ENCODE measurements at regions not wholly inside any gene's neighbourhood (a gene's known extent, or its start where the extent isn't known, plus 50 kb on each side); places are given as distances from the start of the nearest gene placed in this dataset.
"Not testable (repeated sequence)": the region's sequence is repeated elsewhere in the genome, so short reads cannot be mapped to it uniquely, and the experiment has no call there.

GRCh38 chr4:135921081-135921480 is 1611.2 kb downstream of the PCDH18 start:
- no peak for DNase-seq (ENCODE audit: low spot score)

- no peak for DNase-seq (ENCODE audit: low spot score)
Observed at GRCh38 chr4:135917011-135917410, 1615.3 kb downstream of the PCDH18 start.

DNA sequence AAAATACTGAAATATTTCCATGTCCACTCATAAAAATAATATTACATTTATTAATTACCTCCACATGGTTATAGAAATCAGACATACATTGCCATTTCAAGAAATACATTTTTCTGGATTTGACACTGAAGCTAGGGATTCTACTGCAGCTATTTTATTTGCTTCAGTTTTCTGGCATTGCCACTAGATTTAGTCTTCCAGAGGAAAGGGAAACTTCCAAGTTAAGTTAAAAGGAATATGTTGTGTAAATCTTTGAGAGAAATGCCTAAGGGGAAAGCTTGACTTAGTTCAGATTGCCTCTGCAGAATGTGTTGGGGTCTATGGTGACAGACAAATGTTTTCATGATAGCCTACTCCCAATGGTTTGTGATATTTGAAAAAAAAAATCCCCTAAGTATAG is 1631.3 kb downstream of the PCDH18 start:
- no peak for DNase-seq (ENCODE audit: low spot score)

DNA sequence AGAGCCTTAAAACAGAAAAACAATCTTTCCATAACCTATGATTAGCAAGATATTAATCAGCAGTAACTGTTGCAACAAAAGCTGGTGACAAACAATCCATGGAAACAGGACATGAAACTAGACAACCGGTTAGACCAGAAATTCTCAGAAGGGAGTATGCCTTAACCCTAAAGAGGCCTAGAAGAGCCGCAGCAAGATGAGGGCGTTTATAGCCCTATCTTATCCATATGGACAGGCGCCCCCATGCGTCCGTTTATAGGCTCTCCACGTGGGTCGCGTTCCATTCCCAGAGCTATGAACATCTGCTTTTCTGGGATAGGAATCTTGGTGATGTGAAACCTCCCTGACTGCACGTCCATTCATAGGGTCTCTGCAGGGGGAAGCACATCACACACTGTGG is 1662.7 kb upstream of the PABPC4L start:
- DNase-seq (ENCODE audit: low spot score) = not testable (repeated sequence)

GRCh38 chr4:135840781-135841180 is 1639.2 kb upstream of the PABPC4L start:
- DNase-seq (ENCODE audit: low spot score) = no peak

GRCh38 chr4:135839712-135840111 is 1638.1 kb upstream of the PABPC4L start:
- no peak for DNase-seq (ENCODE audit: low spot score)

GRCh38 chr4:135838889-135839288 is 1637.3 kb upstream of the PABPC4L start:
- DNase-seq (ENCODE audit: low spot score) = no peak

DNA sequence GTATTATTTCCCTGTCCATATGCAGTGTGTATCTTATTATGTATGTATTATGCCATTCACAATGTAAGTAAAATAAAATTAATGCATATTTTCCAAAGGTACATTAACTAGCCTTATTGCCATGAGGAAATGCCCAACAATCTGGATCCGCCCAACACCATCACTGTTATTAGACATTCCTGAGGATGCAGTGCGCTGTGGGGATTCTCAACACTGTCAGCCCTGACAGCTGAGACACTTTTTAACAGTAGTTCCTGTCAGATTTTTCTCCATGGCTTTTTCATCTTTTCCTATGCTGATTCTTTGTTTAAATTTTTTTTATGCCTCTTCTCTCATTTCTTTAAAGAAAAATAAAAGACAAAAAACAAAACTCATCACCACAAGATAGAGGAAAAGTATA is 1632.9 kb upstream of the PABPC4L start:
- no peak for DNase-seq (ENCODE audit: low spot score)

DNA sequence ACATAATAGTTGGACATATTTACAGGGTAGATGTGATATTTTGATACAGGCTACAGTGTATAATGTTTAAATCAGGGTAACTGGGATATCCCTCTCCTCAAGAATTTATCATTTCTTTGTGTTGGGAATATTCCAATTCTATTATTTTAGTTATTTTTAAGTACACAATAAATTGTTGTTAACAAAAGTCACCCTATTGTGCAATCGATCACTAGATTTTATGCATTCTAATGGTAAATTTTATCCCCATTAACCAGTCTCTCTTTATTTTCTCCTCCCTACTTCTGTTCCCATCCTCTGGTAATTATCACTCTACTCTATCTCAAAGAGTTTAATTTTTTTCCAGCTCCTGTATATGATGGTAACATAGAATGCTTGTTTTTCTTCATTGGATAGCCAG is 1631.9 kb upstream of the PABPC4L start:
- no peak for DNase-seq (ENCODE audit: low spot score)

- no peak for DNase-seq (ENCODE audit: low spot score)
Observed at GRCh38 chr4:135824759-135825296, 1623.2 kb upstream of the PABPC4L start.

- no peak for DNase-seq (ENCODE audit: low spot score)
Observed at GRCh38 chr4:135804785-135805184, 1603.2 kb upstream of the PABPC4L start.

DNA sequence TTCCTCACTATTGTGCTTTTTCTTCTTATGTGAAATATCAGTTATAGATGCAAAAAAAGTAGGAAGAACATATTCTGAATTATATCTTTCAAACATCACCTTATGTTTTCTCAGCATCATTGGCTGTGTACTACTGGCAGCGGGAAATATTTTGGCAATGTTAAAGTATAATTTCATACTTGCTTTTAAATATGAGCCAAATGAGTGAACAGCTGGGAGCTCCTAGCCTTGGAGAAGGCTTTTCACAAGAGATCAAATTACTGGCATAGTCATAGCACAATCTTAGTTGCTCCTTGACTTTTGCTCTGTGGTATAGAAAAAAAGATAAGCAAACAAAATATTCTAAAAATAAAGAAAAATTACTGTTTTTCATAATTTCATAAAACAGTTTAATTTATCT is 1575.8 kb upstream of the PABPC4L start:
- no peak for DNase-seq (ENCODE audit: low spot score)

DNA sequence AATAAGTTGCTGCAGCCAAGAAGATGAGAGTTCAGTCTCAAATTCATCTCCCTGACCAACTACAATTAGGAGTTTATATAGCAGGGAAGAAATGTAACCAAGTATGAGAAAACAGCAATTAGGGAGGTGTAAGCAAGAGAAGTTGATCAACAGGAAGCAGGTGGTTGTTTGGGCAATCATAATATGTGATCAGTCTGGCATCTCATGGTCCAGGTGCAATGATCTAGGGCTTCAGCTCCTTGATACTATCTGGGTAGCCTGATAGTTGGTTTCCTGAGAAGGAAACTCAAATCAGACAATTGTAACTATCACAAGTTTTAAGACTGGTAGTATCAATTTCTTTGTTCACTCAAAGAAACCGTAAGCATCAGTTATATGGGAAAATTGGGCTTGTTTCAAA is 1574.3 kb upstream of the PABPC4L start:
- no peak for DNase-seq (ENCODE audit: low spot score)

GRCh38 chr4:135770505-135770904 is 1568.9 kb upstream of the PABPC4L start:
- no peak for DNase-seq (ENCODE audit: low spot score)

- DNase-seq (ENCODE audit: low spot score) = no peak
Observed at GRCh38 chr4:135744928-135745327, 1543.3 kb upstream of the PABPC4L start.

DNA sequence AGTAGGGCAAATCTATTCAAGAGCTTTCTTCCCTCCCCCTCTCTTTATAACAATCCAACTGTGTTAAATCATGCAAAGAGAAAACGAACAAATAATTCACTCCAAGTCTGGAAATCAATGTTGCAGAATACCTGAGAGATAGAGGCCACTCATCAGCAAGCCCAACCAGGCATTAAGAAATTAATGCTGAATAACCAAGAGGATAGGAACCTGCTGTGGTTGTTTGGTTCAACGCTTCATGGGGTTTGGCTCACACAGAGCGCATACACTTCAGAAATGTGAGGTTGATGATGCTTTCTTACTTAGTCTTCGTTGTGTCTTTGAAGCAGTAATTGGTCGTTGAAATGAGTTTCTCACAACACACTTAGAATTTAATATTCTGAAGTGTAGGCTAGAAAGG is 1540.0 kb upstream of the PABPC4L start:
- DNase-seq (ENCODE audit: low spot score) = no peak

- no peak for DNase-seq (ENCODE audit: low spot score)
Observed at GRCh38 chr4:135739354-135739753, 1537.8 kb upstream of the PABPC4L start.

GRCh38 chr4:135735512-135735911 is 1533.9 kb upstream of the PABPC4L start:
- no peak for DNase-seq (ENCODE audit: low spot score)

DNA sequence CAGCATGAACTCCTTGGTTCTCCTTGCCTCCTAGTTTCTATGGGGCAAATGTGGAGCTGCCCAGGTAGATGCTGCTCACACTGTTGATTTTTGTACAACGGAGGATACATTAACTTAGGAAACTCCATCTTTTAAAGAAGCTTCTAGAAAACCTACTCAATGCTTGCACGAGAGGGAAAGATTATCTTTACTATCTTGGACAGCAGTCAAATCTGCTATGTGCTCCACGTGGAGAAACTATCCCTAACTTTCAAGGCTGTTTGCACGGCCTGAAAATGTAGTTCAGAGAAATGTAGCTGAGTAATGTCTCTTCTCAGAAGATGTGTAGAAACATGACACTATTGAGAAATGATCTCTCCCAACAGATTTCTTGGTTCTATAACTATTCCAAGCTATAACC is 1530.9 kb upstream of the PABPC4L start:
- DNase-seq (ENCODE audit: low spot score) = no peak

DNA sequence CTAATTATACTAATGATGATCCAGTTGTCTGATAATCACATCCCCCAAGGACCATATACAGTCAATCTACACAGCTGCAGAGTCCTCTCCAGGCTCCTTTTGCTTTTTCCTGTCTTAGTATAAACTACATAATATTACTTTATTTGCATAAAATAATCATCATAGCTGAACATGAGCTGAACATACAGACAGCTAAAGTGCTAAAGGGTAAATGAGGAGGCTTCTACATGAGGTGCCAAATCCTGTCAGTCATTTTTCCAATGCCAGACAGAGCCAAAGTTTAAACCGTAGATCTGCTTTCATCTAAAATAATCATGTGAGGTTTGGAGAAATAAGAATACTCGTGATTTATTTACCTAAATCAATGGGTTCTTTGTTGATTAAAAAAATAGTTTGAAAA is 1530.1 kb upstream of the PABPC4L start:
- no peak for DNase-seq (ENCODE audit: low spot score)

DNA sequence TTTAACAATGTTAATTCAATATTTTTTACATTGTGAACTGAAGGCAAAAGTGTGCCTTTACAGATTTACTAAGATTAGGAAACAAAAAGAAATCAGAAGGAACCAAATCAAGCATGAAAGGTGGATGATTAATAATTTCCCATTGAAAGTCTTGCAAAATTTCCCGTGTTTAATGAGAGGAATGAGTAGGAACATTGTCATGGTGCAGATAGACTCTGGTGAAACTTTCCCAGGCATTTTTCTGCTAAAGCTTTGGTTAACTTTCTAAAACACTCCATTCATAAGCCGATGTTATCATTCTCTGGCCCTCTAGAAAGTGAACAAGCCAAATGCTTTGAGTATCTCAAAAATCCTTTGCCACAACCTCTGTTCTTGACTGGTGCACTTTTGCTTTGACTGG is 1522.8 kb upstream of the PABPC4L start:
- DNase-seq (ENCODE audit: low spot score) = no peak

- DNase-seq (ENCODE audit: low spot score) = no peak
Observed at GRCh38 chr4:135718019-135718418, 1516.4 kb upstream of the PABPC4L start.

DNA sequence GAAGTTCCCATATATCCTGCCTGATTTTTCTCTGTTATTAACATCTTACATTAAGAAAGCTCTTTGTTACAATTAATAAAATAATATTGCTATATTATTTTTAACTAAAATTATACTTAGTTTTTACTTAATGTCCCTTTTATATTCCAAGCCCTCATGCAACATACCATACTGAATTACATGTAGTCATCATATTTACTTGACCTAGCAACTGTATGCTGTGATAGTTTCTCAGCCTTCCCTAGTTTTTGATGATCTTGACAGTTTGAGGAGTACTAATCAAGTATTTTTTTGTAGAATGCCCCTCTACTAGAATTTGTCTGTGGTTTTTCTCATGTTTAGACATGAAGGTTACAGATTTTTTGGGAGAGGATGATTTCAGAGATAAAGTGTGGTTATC is 1503.8 kb upstream of the PABPC4L start:
- no peak for DNase-seq (ENCODE audit: low spot score)

- DNase-seq (ENCODE audit: low spot score) = no peak
Observed at GRCh38 chr4:135694066-135694465, 1492.5 kb upstream of the PABPC4L start.

GRCh38 chr4:135684001-135684400 is 1482.4 kb upstream of the PABPC4L start:
- DNase-seq (ENCODE audit: low spot score) = no peak

Measured in HuH-7 (cell line).